ENCODE measurements at regions not wholly inside any gene's neighbourhood (a gene's known extent, or its start where the extent isn't known, plus 50 kb on each side); places are given as distances from the start of the nearest gene placed in this dataset.
"Not testable (repeated sequence)": the region's sequence is repeated elsewhere in the genome, so short reads cannot be mapped to it uniquely, and the experiment has no call there.

GRCh38 chr10:3639546-3639945, 145.5 kb downstream of the KLF6 start:
- DNase-seq = no peak
- Histone ChIP-seq H3K27me3 (no peaks in the 10 kb centered on the region), H3K4me3 (no peak overlapping the region), H3K9me3 (no peaks in the 10 kb centered on the region), H3K27ac (no peak overlapping the region), H3K4me1 (no peaks in the 10 kb centered on the region), H3K36me3 (no peaks in the 10 kb centered on the region)
- TF ChIP-seq CTCF (IDR thresholded peaks at IDR 0.05) = no peak
- no peak for TF ChIP-seq POLR2A (IDR thresholded peaks at IDR 0.05)
- TF ChIP-seq POLR2AphosphoS5 (IDR thresholded peaks at IDR 0.05) = no peak
- 72 to 82% (median 78%) methylated on average over 4 of the region's 4 CpGs for WGBS, 5 donors
- intact Hi-C loops (cut with DNase I; ENCODE audit: low total_unique reads) = no loop called here

GRCh38 chr10:3636356-3637181, 148.4 kb downstream of the KLF6 start:
- intact Hi-C loops (cut with DNase I; ENCODE audit: low total_unique reads) = no loop called here
- 89 to 95% (median 91%) methylated on average over 29 of the region's 29 CpGs for WGBS, 5 donors
- Histone ChIP-seq H3K9me3 (no peaks in the 10 kb centered on the region), H3K27me3 (no peaks in the 10 kb centered on the region), H3K4me3 (no peak overlapping the region), H3K36me3 (no peaks in the 10 kb centered on the region), H3K27ac (no peak overlapping the region), H3K4me1 (no peaks in the 10 kb centered on the region)
- TF ChIP-seq EP300 (IDR thresholded peaks at IDR 0.05) (no peak), POLR2A (IDR thresholded peaks at IDR 0.05) (no peak), CTCF (IDR thresholded peaks at IDR 0.05) (no peak), POLR2AphosphoS5 (IDR thresholded peaks at IDR 0.05) (no peak)
- DNase-seq = peak in 1 of 2 donors; percentile 57

- TF ChIP-seq POLR2AphosphoS5 (IDR thresholded peaks at IDR 0.05) (no peak), POLR2A (IDR thresholded peaks at IDR 0.05) (no peak)
- Histone ChIP-seq H3K4me1 (no peaks in the 10 kb centered on the region), H3K4me3 (no peak overlapping the region), H3K27me3 (no peaks in the 10 kb centered on the region), H3K36me3 (no peaks in the 10 kb centered on the region), H3K27ac (no peak overlapping the region), H3K9me3 (no peaks in the 10 kb centered on the region)
- 44 to 60% (median 46%) methylated on average over 6 of the region's 6 CpGs for WGBS, 5 donors
- DNase-seq = peak in 1 of 2 donors; percentile 47
- intact Hi-C loops (cut with DNase I; ENCODE audit: low total_unique reads) = no loop called here
These were observed 149.3 kb downstream of the KLF6 start for GRCh38 chr10:3635697-3636096.

DNA sequence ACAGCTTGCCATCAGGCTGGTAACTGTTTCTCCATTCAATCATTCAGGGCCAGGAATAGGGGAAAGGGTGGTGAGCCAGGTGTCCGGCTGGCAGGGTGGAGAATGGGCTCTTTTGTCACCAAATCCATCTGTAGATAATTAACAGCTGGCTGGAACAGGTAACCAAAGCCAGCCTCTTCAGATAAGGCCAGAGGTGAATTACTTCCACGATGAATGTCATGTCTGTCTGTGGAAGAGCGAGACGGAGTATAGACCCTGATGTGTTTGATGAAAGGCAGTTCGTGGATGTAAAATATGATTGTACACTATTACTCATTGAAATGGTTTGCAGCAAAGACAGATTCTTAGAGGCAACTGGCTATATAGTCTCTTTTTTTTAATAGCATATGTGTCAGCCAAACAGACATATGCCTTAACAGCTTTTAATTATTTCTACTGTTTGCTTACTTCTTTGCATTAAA, 149.8 kb downstream of the KLF6 start:
- no peaks in the 10 kb centered on the region for H3K4me1 ChIP-seq
- DNase-seq = no peak
- intact Hi-C loops (cut with DNase I; ENCODE audit: low total_unique reads) = no loop called here
- no peak overlapping the region for H3K27ac ChIP-seq
- no peaks in the 10 kb centered on the region for H3K27me3 ChIP-seq
- no peak for TF ChIP-seq POLR2AphosphoS5 (IDR thresholded peaks at IDR 0.05)
- H3K9me3 ChIP-seq = no peaks in the 10 kb centered on the region
- 66 to 79% (median 71%) methylated on average over 5 of the region's 5 CpGs for WGBS, 5 donors
- H3K4me3 ChIP-seq = no peak overlapping the region
- no peaks in the 10 kb centered on the region for H3K36me3 ChIP-seq

DNA sequence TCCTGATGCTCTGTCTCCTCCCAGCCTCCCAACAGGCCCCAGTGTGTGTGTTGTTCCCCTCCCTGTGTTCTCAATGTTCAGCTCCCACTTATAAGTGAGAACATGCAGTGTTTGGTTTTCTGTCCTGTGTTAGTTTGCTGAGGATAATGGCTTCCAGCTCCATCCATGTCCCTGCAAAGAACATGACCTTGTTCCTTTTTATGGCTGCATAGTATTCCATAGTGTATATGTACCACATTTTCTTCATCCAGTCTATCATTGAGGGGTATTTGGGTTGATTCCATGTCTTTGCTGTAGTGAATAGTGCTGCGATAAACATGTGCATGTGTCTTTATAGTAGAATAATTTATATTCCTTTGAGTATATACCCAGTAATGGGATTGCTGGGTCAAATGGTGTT, 150.4 kb downstream of the KLF6 start:
- 93 to 100% (median 98%) methylated on average over 1 of the region's 1 CpG for WGBS, 5 donors
- H3K4me1 ChIP-seq; DNase-seq; H3K27ac ChIP-seq; intact Hi-C loops (cut with DNase I; ENCODE audit: low total_unique reads); H3K4me3 ChIP-seq; H3K36me3 ChIP-seq; H3K27me3 ChIP-seq; H3K9me3 ChIP-seq: not testable (repeated sequence)

GRCh38 chr10:3631701-3632330, 153.2 kb downstream of the KLF6 start:
- H3K4me1 ChIP-seq = no peaks in the 10 kb centered on the region
- H3K36me3 ChIP-seq = no peaks in the 10 kb centered on the region
- no peak overlapping the region for H3K27ac ChIP-seq
- H3K9me3 ChIP-seq = no peaks in the 10 kb centered on the region
- WGBS, 5 donors = 73 to 82% (median 77%) methylated on average over 5 of the region's 5 CpGs
- intact Hi-C loops (cut with DNase I; ENCODE audit: low total_unique reads) = no loop called here
- TF ChIP-seq POLR2A (IDR thresholded peaks at IDR 0.05) = no peak
- TF ChIP-seq CTCF (IDR thresholded peaks at IDR 0.05) = no peak
- no peak for TF ChIP-seq POLR2AphosphoS5 (IDR thresholded peaks at IDR 0.05)
- TF ChIP-seq EP300 (IDR thresholded peaks at IDR 0.05) = no peak
- DNase-seq = no peak
- H3K4me3 ChIP-seq = no peak overlapping the region
- no peaks in the 10 kb centered on the region for H3K27me3 ChIP-seq

All from stomach (tissue), 8 donors.